SK-N-SH treated with all-trans-retinoic acid at 6 μM for 48 hours (cell line): ENCODE measurements at regions not wholly inside any gene's neighbourhood (a gene's known extent, or its start where the extent isn't known, plus 50 kb on each side); places are given as distances from the start of the nearest gene placed in this dataset.

ENCODE experiments used
- ATAC-seq: fragments of 200-7000 bp; cut with Tn5 transposase; 3 replicates; pipeline ENCODE4 v1.9.1; 2020; ENCODE audit warnings: mild to moderate bottlenecking, moderate library complexity
- BACH2 ChIP-seq: fragments of 250-450 bp; sonication (Bioruptor Pico); IDR thresholded peaks from 2 replicates; pipeline ENCODE4 v1.9.0; 2021; ENCODE audit warnings: mild to moderate bottlenecking, borderline replicate concordance
- CSDC2 ChIP-seq: fragments of 250-450 bp; sonication (Bioruptor Pico); IDR thresholded peaks from 2 replicates; pipeline ENCODE4 v1.5.0; 2020; ENCODE audit warnings: mild to moderate bottlenecking, moderate library complexity
- ESRRG ChIP-seq: fragments of 250-450 bp; sonication (Bioruptor Pico); IDR thresholded peaks from 2 replicates; pipeline ENCODE4 v1.6.1; 2021; ENCODE audit warnings: mild to moderate bottlenecking
- GLIS3 ChIP-seq: fragments of 250-450 bp; sonication (Bioruptor Pico); IDR thresholded peaks from 2 replicates; pipeline ENCODE4 v1.5.0; 2020; ENCODE audit warnings: mild to moderate bottlenecking, moderate library complexity
- ISL1 ChIP-seq: fragments of 250-450 bp; sonication (Bioruptor Pico); IDR thresholded peaks from 2 replicates; pipeline ENCODE4 v2.1.2; 2022; ENCODE audit warnings: mild to moderate bottlenecking, moderate library complexity
- OSR1 ChIP-seq: fragments of 250-450 bp; sonication (Bioruptor Pico); IDR thresholded peaks from 2 replicates; pipeline ENCODE4 v1.8.0; 2022; ENCODE audit warnings: moderate library complexity, mild to moderate bottlenecking, inconsistent platforms
- PATZ1 ChIP-seq: fragments of 250-450 bp; sonication (Bioruptor Pico); IDR thresholded peaks from 2 replicates; pipeline ENCODE4 v1.8.0; 2020; ENCODE audit warnings: mild to moderate bottlenecking, moderate library complexity, borderline replicate concordance
- PPARA ChIP-seq: fragments of 250-450 bp; sonication (Bioruptor Pico); IDR thresholded peaks from 2 replicates; pipeline ENCODE4 v1.5.0; 2020; ENCODE audit warnings: mild to moderate bottlenecking, borderline replicate concordance
- RARB ChIP-seq: fragments of 250-450 bp; sonication (Bioruptor Pico); IDR thresholded peaks from 2 replicates; pipeline ENCODE4 v1.8.0; 2021; ENCODE audit warnings: mild to moderate bottlenecking, moderate library complexity
- SNAI2 ChIP-seq: fragments of 250-450 bp; sonication (Bioruptor Pico); IDR thresholded peaks from 2 replicates; pipeline ENCODE4 v1.5.0; 2020; ENCODE audit warnings: mild to moderate bottlenecking, moderate library complexity
- TCF4 ChIP-seq: fragments of 250-450 bp; sonication (Bioruptor Pico); IDR thresholded peaks from 2 replicates; pipeline ENCODE4 v1.8.0; 2021; ENCODE audit warnings: mild to moderate bottlenecking, moderate library complexity, borderline replicate concordance
- TOX ChIP-seq: fragments of 250-450 bp; sonication (Bioruptor Pico); IDR thresholded peaks from 2 replicates; pipeline ENCODE4 v1.8.0; 2021; ENCODE audit warnings: mild to moderate bottlenecking, moderate library complexity, borderline replicate concordance
- TSHZ2 ChIP-seq: fragments of 250-450 bp; sonication (Bioruptor Pico); IDR thresholded peaks from 2 replicates; pipeline ENCODE4 v1.5.0; 2020; ENCODE audit warnings: mild to moderate bottlenecking, moderate library complexity
- ZFP3 ChIP-seq: fragments of 250-450 bp; sonication (Bioruptor Pico); IDR thresholded peaks from 2 replicates; pipeline ENCODE4 v1.5.0; 2020; ENCODE audit warnings: mild to moderate bottlenecking, moderate library complexity
- ZFP30 ChIP-seq: fragments of 450-650 bp; formaldehyde crosslinking; IDR thresholded peaks from 2 replicates; pipeline ENCODE4 v1.5.0; 2022; ENCODE audit warnings: mild to moderate bottlenecking, moderate library complexity
- ZNF565 ChIP-seq: fragments of 450-650 bp; formaldehyde crosslinking; conservative IDR thresholded peaks from 2 replicates; pipeline ENCODE4 v1.5.0; 2020; ENCODE audit warnings: low read depth, mild to moderate bottlenecking, moderate library complexity
- ZNF70 ChIP-seq: fragments of 450-650 bp; formaldehyde crosslinking; IDR thresholded peaks from 2 replicates; pipeline ENCODE4 v1.5.0; 2020; ENCODE audit warnings: mild to moderate bottlenecking, moderate library complexity
- ZNF8 ChIP-seq: fragments of 450-650 bp; formaldehyde crosslinking; IDR thresholded peaks from 2 replicates; pipeline ENCODE4 v1.5.0; 2020; ENCODE audit warnings: mild to moderate bottlenecking, moderate library complexity

- no peak for ATAC-seq
- no peak for TF ChIP-seq ZNF8 (CRISPR knock-in tag)
- no peak for TF ChIP-seq ZFP3 (CRISPR knock-in tag)
- TF ChIP-seq, all 23 proteins: peak for 0
Observed at GRCh38 chr21:43292866-43293142, 124.0 kb downstream of the CRYAA start.

GRCh38 chr21:43292041-43292865 lies 123.4 kb downstream of the CRYAA start:
- ATAC-seq: no peak
- TF ChIP-seq ZNF70 (CRISPR knock-in tag) (no peak), BACH2 (CRISPR knock-in tag) (no peak), ZNF8 (CRISPR knock-in tag) (no peak), TCF4 (CRISPR knock-in tag) (no peak)

- ATAC-seq: no peak
- TF ChIP-seq PPARA (CRISPR knock-in tag): no peak
Observed at GRCh38 chr21:43291347-43291950, 122.6 kb downstream of the CRYAA start.

- no peak for TF ChIP-seq RARB (CRISPR knock-in tag)
- no peak for TF ChIP-seq ZNF70 (CRISPR knock-in tag)
- no peak for TF ChIP-seq ZFP30 (CRISPR knock-in tag)
- ATAC-seq: no peak
Observed at GRCh38 chr21:43290421-43291346, 121.9 kb downstream of the CRYAA start.

- TF ChIP-seq RARB (CRISPR knock-in tag) (no peak), GLIS3 (CRISPR knock-in tag) (no peak), OSR1 (no peak), TSHZ2 (no peak), ESRRG (no peak), ZNF8 (CRISPR knock-in tag) (no peak), ZFP30 (CRISPR knock-in tag) (no peak), TOX (CRISPR knock-in tag) (no peak), PPARA (CRISPR knock-in tag) (no peak), PATZ1 (CRISPR knock-in tag) (no peak), ISL1 (CRISPR knock-in tag) (no peak)
Observed at GRCh38 chr21:43289966-43290365, 121.2 kb downstream of the CRYAA start.

GRCh38 chr21:43289442-43289841 lies 120.6 kb downstream of the CRYAA start:
- no peak for TF ChIP-seq ZFP30 (CRISPR knock-in tag)
- no peak for TF ChIP-seq TOX (CRISPR knock-in tag)
- TF ChIP-seq SNAI2 (CRISPR knock-in tag): no peak
- TF ChIP-seq ZNF565 (CRISPR knock-in tag): 0 out of 2 replicates have a peak, but pooled peaks have one; percentile 18
- no peak for TF ChIP-seq CSDC2
- ATAC-seq: no peak

More at GRCh38 chr21:43289966-43290365, 121.2 kb downstream of the CRYAA start:
- ATAC-seq: no peak
